ENCODE measurements at regions not wholly inside any gene's neighbourhood (a gene's known extent, or its start where the extent isn't known, plus 50 kb on each side); places are given as distances from the start of the nearest gene placed in this dataset.

DNA sequence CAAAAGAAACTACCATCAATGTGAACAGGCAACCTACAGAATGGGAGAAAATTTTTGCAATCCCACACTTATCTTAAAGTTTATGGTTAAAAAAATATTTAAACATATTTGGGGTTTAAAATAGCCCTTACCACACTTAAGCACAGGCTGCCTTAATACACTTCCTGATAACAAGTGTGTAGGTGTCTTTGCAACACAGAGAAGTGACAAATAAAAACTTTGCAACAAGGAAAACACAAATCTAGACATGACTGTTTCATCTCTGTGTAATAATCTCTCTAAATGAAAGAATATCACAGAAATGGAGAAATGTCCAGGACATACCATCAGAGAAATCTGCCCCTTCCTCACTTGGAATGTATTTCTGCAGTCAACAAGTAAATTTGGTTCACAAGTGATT is 464.1 kb upstream of the ARHGEF26 start:
- TF ChIP-seq POLR2A (IDR thresholded peaks at IDR 0.05) = no peak
- TF ChIP-seq CTCF (IDR thresholded peaks at IDR 0.05) = no peak

Data from adrenal gland (tissue), 5 donors.